Keratinocyte (primary cell): ENCODE measurements at regions not wholly inside any gene's neighbourhood (a gene's known extent, or its start where the extent isn't known, plus 50 kb on each side); places are given as distances from the start of the nearest gene placed in this dataset.

Experiments
- DNase-seq: peaks from one replicate; pipeline ENCODE4 v3.0.0-alpha.2; 2011; ENCODE audit warnings: low read depth, missing footprints, low spot score
- FAIRE-seq: peaks from 2 replicates; lab custom pipeline; 2011; peaks lifted over from hg19 to GRCh38; lab: Jason Lieb, UNC
- H2AFZ ChIP-seq: 2 replicates; pipeline ENCODE4 v1.6.0; 2012; ENCODE audit warnings: low read length, control low read depth, inconsistent platforms; ENCODE audit not compliant: control insufficient read depth
- H3K27ac ChIP-seq: 2 replicates; pipeline ENCODE4 v1.5.1; 2011; ENCODE audit warnings: low read length; ENCODE audit not compliant: control insufficient read depth, insufficient read depth
- H3K27me3 ChIP-seq: 3 replicates; pipeline ENCODE4 v1.6.0; 2011; ENCODE audit warnings: low read length; ENCODE audit not compliant: control insufficient read depth, insufficient read depth; ENCODE audit errors: extremely low read depth
- H3K36me3 ChIP-seq, 2 experiments: 2 replicates in 1 of 2; 3 replicates in 1 of 2; pipeline ENCODE4 v1.5.1; 2011; ENCODE audit warnings: low read length in 2 of 2, mild to moderate bottlenecking in 1 of 2; ENCODE audit not compliant: control insufficient read depth in 2 of 2, insufficient read depth in 2 of 2; ENCODE audit errors: extremely low read depth in 1 of 2
- H3K4me1 ChIP-seq: 3 replicates; pipeline ENCODE4 v1.5.1; 2011; ENCODE audit warnings: low read length; ENCODE audit not compliant: control insufficient read depth, insufficient read depth; ENCODE audit errors: extremely low read depth
- H3K4me2 ChIP-seq: 3 replicates; pipeline ENCODE4 v1.6.0; 2011; ENCODE audit warnings: low read depth, low read length; ENCODE audit not compliant: control insufficient read depth, insufficient read depth; ENCODE audit errors: extremely low read depth
- H3K4me3 ChIP-seq, 3 experiments: fragments of 200-600 bp in 1 of 3; sonication (generic) in 1 of 3; 2 replicates in 2 of 3; 3 replicates in 1 of 3; pipeline ENCODE4 v1.5.1; 2011 to 2016; ENCODE audit warnings: low read length in 3 of 3, mild to moderate bottlenecking in 3 of 3, control low read depth in 2 of 3, inconsistent platforms in 1 of 3, low read depth in 1 of 3, mixed read lengths in 1 of 3, mixed run types in 1 of 3, moderate library complexity in 1 of 3; ENCODE audit not compliant: control insufficient read depth in 2 of 3, insufficient read depth in 2 of 3; ENCODE audit errors: extremely low read depth in 1 of 3
- H3K79me2 ChIP-seq: 2 replicates; pipeline ENCODE4 v1.6.0; 2012; ENCODE audit warnings: low read length; ENCODE audit not compliant: control insufficient read depth, insufficient read depth
- H3K9ac ChIP-seq: 3 replicates; pipeline ENCODE4 v1.6.0; 2011; ENCODE audit warnings: low read length; ENCODE audit not compliant: control insufficient read depth, insufficient read depth; ENCODE audit errors: extremely low read depth
- H3K9me1 ChIP-seq: 3 replicates; pipeline ENCODE4 v1.6.0; 2011; ENCODE audit warnings: low read length; ENCODE audit not compliant: control insufficient read depth, insufficient read depth; ENCODE audit errors: extremely low read depth
- H3K9me3 ChIP-seq: 2 replicates; pipeline ENCODE4 v1.5.1; 2012; ENCODE audit warnings: low read depth, low read length; ENCODE audit not compliant: control insufficient read depth
- H4K20me1 ChIP-seq: 3 replicates; pipeline ENCODE4 v1.6.0; 2011; ENCODE audit warnings: low read length; ENCODE audit not compliant: control insufficient read depth, insufficient read depth; ENCODE audit errors: extremely low read depth
- EZH2 ChIP-seq: IDR thresholded peaks from one replicate; pipeline ENCODE4 v1.6.1; 2012; ENCODE audit warnings: inconsistent platforms, mild to moderate bottlenecking, low read length, moderate library complexity
- dilution Hi-C: fragments of 300-500 bp; cut with MboI; formaldehyde crosslinking; loops from one replicate; pipeline ENCODE4 v1.7.0; 2020; ENCODE audit warnings: low sequenced_read_pairs; ENCODE audit not compliant: extremely low pct_ligation_motif_present
- TF ChIP-seq, protein P1 (sequence below), 3 experiments: IDR thresholded peaks in 1 of 3; conservative IDR thresholded peaks in 1 of 3; optimal IDR thresholded peaks in 1 of 3; 2 replicates in 2 of 3; 3 replicates in 1 of 3; pipeline versions ENCODE3 to v1.5.1; 2011; ENCODE audit warnings: low read length in 3 of 3, mild to moderate bottlenecking in 3 of 3, moderate library complexity in 2 of 3, control low read depth in 1 of 3, inconsistent platforms in 1 of 3; ENCODE audit not compliant: insufficient read depth in 2 of 3; ENCODE audit errors: extremely low read depth in 1 of 3

DNA sequence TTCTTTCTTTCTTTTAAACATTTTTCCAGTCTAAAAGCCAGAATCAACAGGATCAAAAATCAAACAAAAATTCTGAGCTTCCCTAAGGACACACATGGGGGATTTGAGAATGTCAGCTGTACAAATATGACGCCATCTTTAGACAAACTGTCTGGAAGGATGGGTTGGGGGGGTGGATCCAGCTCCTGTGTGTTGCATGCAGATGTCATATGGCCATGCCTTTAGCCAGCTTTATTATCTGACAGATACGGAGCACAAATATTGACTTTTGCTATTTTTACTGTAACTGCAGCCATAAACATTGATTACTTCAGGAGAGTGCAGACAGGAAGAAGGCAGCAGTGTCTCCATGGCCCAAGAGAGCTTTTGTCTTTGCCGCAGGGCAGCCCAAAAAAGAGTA lies 279.4 kb upstream of the ELAC2 start:
- dilution Hi-C loops = no loop called here
- Histone ChIP-seq H2AFZ (no peak overlapping the region), H3K4me2 (no peak overlapping the region), H3K4me1 (no peaks in the 10 kb centered on the region), H3K27me3 (no peaks in the 10 kb centered on the region), H3K4me3 (no peak overlapping the region), H3K36me3 (no peaks in the 10 kb centered on the region), H3K9me3 (no peaks in the 10 kb centered on the region), H4K20me1 (no peaks in the 10 kb centered on the region), H3K79me2 (no peaks in the 10 kb centered on the region), H3K9me1 (no peaks in the 10 kb centered on the region), H3K27ac (no peak overlapping the region), H3K9ac (no peak overlapping the region)
- no peak for TF ChIP-seq EZH2
- TF ChIP-seq, protein P1, sequence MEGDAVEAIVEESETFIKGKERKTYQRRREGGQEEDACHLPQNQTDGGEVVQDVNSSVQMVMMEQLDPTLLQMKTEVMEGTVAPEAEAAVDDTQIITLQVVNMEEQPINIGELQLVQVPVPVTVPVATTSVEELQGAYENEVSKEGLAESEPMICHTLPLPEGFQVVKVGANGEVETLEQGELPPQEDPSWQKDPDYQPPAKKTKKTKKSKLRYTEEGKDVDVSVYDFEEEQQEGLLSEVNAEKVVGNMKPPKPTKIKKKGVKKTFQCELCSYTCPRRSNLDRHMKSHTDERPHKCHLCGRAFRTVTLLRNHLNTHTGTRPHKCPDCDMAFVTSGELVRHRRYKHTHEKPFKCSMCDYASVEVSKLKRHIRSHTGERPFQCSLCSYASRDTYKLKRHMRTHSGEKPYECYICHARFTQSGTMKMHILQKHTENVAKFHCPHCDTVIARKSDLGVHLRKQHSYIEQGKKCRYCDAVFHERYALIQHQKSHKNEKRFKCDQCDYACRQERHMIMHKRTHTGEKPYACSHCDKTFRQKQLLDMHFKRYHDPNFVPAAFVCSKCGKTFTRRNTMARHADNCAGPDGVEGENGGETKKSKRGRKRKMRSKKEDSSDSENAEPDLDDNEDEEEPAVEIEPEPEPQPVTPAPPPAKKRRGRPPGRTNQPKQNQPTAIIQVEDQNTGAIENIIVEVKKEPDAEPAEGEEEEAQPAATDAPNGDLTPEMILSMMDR (optimal IDR thresholded peaks at IDR 0.05 in 1 of 3, IDR thresholded peaks at IDR 0.05 in 1 of 3, conservative IDR thresholded peaks at IDR 0.05 in 1 of 3; ENCODE audit: extremely low read depth in 1 of 3, insufficient read depth in 2 of 3, low read length in 3 of 3) = no peak
- FAIRE-seq (no peak), DNase-seq (no peak)

DNA sequence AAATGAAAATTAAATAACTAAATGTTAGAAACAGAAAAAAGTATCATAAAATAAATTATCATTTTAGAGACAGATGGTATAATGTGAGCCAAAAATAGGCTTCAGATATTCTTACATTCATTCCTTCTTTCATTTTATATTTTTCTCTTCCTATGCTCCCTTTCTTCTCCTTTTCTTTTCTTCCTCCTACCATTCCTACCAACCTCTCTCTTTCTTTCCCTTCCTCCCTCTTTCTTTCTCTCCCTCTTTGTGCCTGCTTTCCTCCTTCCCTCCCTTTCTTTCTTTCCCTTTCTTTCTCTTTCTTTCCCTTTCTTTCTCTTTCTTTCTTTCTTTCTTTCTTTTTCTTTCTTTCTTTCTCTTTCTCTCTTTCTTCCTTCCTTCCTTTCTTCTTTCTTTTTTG lies 275.6 kb upstream of the ELAC2 start:
- no peak for TF ChIP-seq EZH2
- TF ChIP-seq, protein P1 (optimal IDR thresholded peaks at IDR 0.05 in 1 of 3, IDR thresholded peaks at IDR 0.05 in 1 of 3, conservative IDR thresholded peaks at IDR 0.05 in 1 of 3; ENCODE audit: extremely low read depth in 1 of 3, insufficient read depth in 2 of 3, low read length in 3 of 3) = no peak
- dilution Hi-C loops = no loop called here
- Histone ChIP-seq H3K4me3 (no peak overlapping the region), H3K36me3 (no peaks in the 10 kb centered on the region), H3K27me3 (no peaks in the 10 kb centered on the region), H3K27ac (no peak overlapping the region), H4K20me1 (no peaks in the 10 kb centered on the region), H3K9me1 (no peaks in the 10 kb centered on the region), H2AFZ (no peak overlapping the region), H3K9ac (no peak overlapping the region), H3K4me2 (no peak overlapping the region), H3K9me3 (no peaks in the 10 kb centered on the region), H3K79me2 (no peaks in the 10 kb centered on the region), H3K4me1 (no peaks in the 10 kb centered on the region)
- DNase-seq (no peak), FAIRE-seq (no peak)
